CD14-positive monocyte (primary cell): ENCODE measurements at regions not wholly inside any gene's neighbourhood (a gene's known extent, or its start where the extent isn't known, plus 50 kb on each side); places are given as distances from the start of the nearest gene placed in this dataset.

Source experiments
- DNase-seq, 3 donors: peaks; one replicate each; pipeline ENCODE4 v3.0.0-alpha.2; 2011 to 2022
- H2AFZ ChIP-seq: 2 replicates; pipeline ENCODE4 v1.6.0; 2012; ENCODE audit warnings: mild to moderate bottlenecking, low read depth, low read length, inconsistent platforms; ENCODE audit not compliant: insufficient read depth, poor library complexity, severe bottlenecking
- H3K27ac ChIP-seq, 2 donors: 1 replicate in 1 of 2; 2 replicates in 1 of 2; pipeline ENCODE4 v1.5.1; 2012 to 2013; ENCODE audit warnings: low read length in 2 of 2, control low read depth in 1 of 2, inconsistent platforms in 1 of 2, low read depth in 1 of 2, mild to moderate bottlenecking in 1 of 2
- H3K27me3 ChIP-seq, 2 donors: one replicate each; pipeline versions ENCODE4 v1.6.0 to v1.6.1; 2011 to 2013; ENCODE audit warnings: low read length in 2 of 2; ENCODE audit not compliant: control insufficient read depth in 2 of 2, insufficient read depth in 2 of 2
- H3K36me3 ChIP-seq, 2 donors: replicated peaks in 1 of 2; 1 replicate in 1 of 2; 2 replicates in 1 of 2; pipeline versions ENCODE4 v1.5.1 to v1.6.1; 2012 to 2013; ENCODE audit warnings: low read length in 2 of 2, control low read depth in 1 of 2, inconsistent platforms in 1 of 2, mild to moderate bottlenecking in 1 of 2; ENCODE audit not compliant: insufficient read depth in 2 of 2, control insufficient read depth in 1 of 2
- H3K4me1 ChIP-seq, 2 donors: 1 replicate in 1 of 2; 2 replicates in 1 of 2; pipeline versions ENCODE4 v1.5.1 to v1.6.1; 2012 to 2013; ENCODE audit warnings: low read length in 2 of 2, control low read depth in 1 of 2, inconsistent platforms in 1 of 2, mild to moderate bottlenecking in 1 of 2, moderate library complexity in 1 of 2; ENCODE audit not compliant: insufficient read depth in 2 of 2, control insufficient read depth in 1 of 2
- H3K4me2 ChIP-seq: replicated peaks from 2 replicates; pipeline ENCODE3; 2012; ENCODE audit warnings: low read length, moderate library complexity, mild to moderate bottlenecking; ENCODE audit not compliant: poor library complexity, severe bottlenecking; ENCODE audit errors: extremely low read depth
- H3K4me3 ChIP-seq, 3 experiments: fragments of 200-600 bp in 1 of 3; sonication (generic) in 1 of 3; replicated peaks in 1 of 3; 1 replicate in 2 of 3; 2 replicates in 1 of 3; pipeline ENCODE4 v1.5.1; 2011 to 2013; ENCODE audit warnings: low read length in 3 of 3, mild to moderate bottlenecking in 3 of 3, control low read depth in 2 of 3, low read depth in 2 of 3, inconsistent platforms in 1 of 3, moderate library complexity in 1 of 3
- H3K79me2 ChIP-seq: 2 replicates; pipeline ENCODE4 v1.6.0; 2012; ENCODE audit warnings: mild to moderate bottlenecking, control low read depth, inconsistent platforms, low read length, moderate library complexity; ENCODE audit not compliant: insufficient read depth
- H3K9ac ChIP-seq: 2 replicates; pipeline ENCODE4 v1.6.0; 2017; ENCODE audit warnings: low read length, mild to moderate bottlenecking; ENCODE audit not compliant: insufficient read depth, poor library complexity, severe bottlenecking
- H3K9me3 ChIP-seq, 2 donors: replicated peaks in 1 of 2; 1 replicate in 1 of 2; 2 replicates in 1 of 2; pipeline versions ENCODE4 v1.5.1 to v1.6.1; 2012 to 2013; ENCODE audit warnings: low read length in 2 of 2, control low read depth in 1 of 2; ENCODE audit not compliant: control insufficient read depth in 1 of 2, insufficient read depth in 1 of 2
- H4K20me1 ChIP-seq: 2 replicates; pipeline ENCODE4 v1.6.0; 2012; ENCODE audit warnings: mild to moderate bottlenecking, low read length, control low read depth, moderate library complexity; ENCODE audit not compliant: insufficient read depth
- H3K27ac Mint-ChIP-seq, 7 donors: one replicate each; pipeline ENCODE4 v1.8.0; 2020; ENCODE audit warnings: mild to moderate bottlenecking in 7 of 7, mixed read lengths in 7 of 7, moderate library complexity in 6 of 7, inconsistent platforms in 2 of 7
- H3K27me3 Mint-ChIP-seq, 3 donors: one replicate each; pipeline ENCODE4 v1.8.0; 2021 to 2022; ENCODE audit warnings: low read depth in 3 of 3, mild to moderate bottlenecking in 3 of 3, mixed read lengths in 3 of 3, moderate library complexity in 3 of 3, inconsistent platforms in 1 of 3
- H3K36me3 Mint-ChIP-seq, 2 donors: one replicate each; pipeline ENCODE4 v1.8.0; 2020; ENCODE audit warnings: mixed read lengths in 2 of 2, inconsistent platforms in 1 of 2, mild to moderate bottlenecking in 1 of 2
- H3K4me1 Mint-ChIP-seq: one replicate; pipeline ENCODE4 v1.8.0; 2020; ENCODE audit warnings: mild to moderate bottlenecking, mixed read lengths
- H3K4me3 Mint-ChIP-seq, 2 donors: one replicate each; pipeline ENCODE4 v1.8.0; 2020; ENCODE audit warnings: mild to moderate bottlenecking in 2 of 2, mixed read lengths in 2 of 2, moderate library complexity in 1 of 2
- H3K9me3 Mint-ChIP-seq, 7 donors: one replicate each; pipeline ENCODE4 v1.8.0; 2020 to 2022; ENCODE audit warnings: mixed read lengths in 7 of 7, mild to moderate bottlenecking in 6 of 7, moderate library complexity in 6 of 7, inconsistent platforms in 2 of 7
- CTCF ChIP-seq: fragments of 200-600 bp; IDR thresholded peaks from one replicate; pipeline ENCODE4 v1.8.0; 2022; ENCODE audit warnings: antibody characterized with exemption, mild to moderate bottlenecking
- WGBS: methylation state at CpG from one replicate; pipeline ENCODE4 v1.1.5; 2013; ENCODE audit warnings: missing lambda C conversion rate; ENCODE audit not compliant: insufficient coverage; 5-methylcytosine and 5-hydroxymethylcytosine counted together
- intact Hi-C, 2 donors: fragments of 100-400 bp; cut with micrococcal nuclease; formaldehyde crosslinking; loops; one replicate each; pipeline versions ENCODE4 v1.15.0 to v1.15.1; 2023

- Histone ChIP-seq H3K27ac (no peak overlapping the region), H3K79me2 (no peaks in the 10 kb centered on the region), H3K9me3 (peaks cover 3 to 15% of the 10 kb centered on the region in 2 donors), H3K4me1 (no peaks in the 10 kb centered on the region), H3K9ac (no peak overlapping the region), H2AFZ (no peak overlapping the region), H4K20me1 (no peaks in the 10 kb centered on the region), H3K36me3 (no peaks in the 10 kb centered on the region), H3K4me3 (no peak overlapping the region), H3K27me3 (no peaks in the 10 kb centered on the region), H3K4me2 (no peak overlapping the region)
- intact Hi-C loops, result no loop called here
- Mint-ChIP-seq H3K4me3 (no peak overlapping the region), H3K27ac (no peak overlapping the region), H3K9me3 (peaks cover 3 to 15% (median 6%) of the 10 kb centered on the region in 7 donors), H3K36me3 (no peaks in the 10 kb centered on the region), H3K27me3 (no peaks in the 10 kb centered on the region), H3K4me1 (no peaks in the 10 kb centered on the region)
- no peak for DNase-seq
- no peak for TF ChIP-seq CTCF
- no CpG with 5 or more reads among the region's 1 CpG for WGBS
Observed at GRCh38 chr7:69012149-69012548, 586.1 kb upstream of the AUTS2 start.

- no peaks in the 10 kb centered on the region for H3K27me3 Mint-ChIP-seq
- H2AFZ ChIP-seq, result no peak overlapping the region
- no peaks in the 10 kb centered on the region for H4K20me1 ChIP-seq
- no peaks in the 10 kb centered on the region for H3K4me1 Mint-ChIP-seq
- no peak overlapping the region for H3K4me3 Mint-ChIP-seq
- H3K4me2 ChIP-seq, result no peak overlapping the region
- H3K9me3 ChIP-seq, result peaks cover 18 to 23% of the 10 kb centered on the region in 2 donors
- no peak overlapping the region for H3K27ac ChIP-seq
- H3K27ac Mint-ChIP-seq, result no peak overlapping the region
- H3K9me3 Mint-ChIP-seq, result peaks cover 4 to 24% (median 16%) of the 10 kb centered on the region in 7 donors
- no peaks in the 10 kb centered on the region for H3K79me2 ChIP-seq
- DNase-seq, result no peak
- WGBS, result no CpG with 5 or more reads among the region's 3 CpGs
- H3K27me3 ChIP-seq, result no peaks in the 10 kb centered on the region
- no peak for TF ChIP-seq CTCF
- no peak overlapping the region for H3K9ac ChIP-seq
- no peaks in the 10 kb centered on the region for H3K4me1 ChIP-seq
- no peaks in the 10 kb centered on the region for H3K36me3 Mint-ChIP-seq
- intact Hi-C loops, result no loop called here
- no peaks in the 10 kb centered on the region for H3K36me3 ChIP-seq
- H3K4me3 ChIP-seq, result no peak overlapping the region
Observed at GRCh38 chr7:69017208-69017607, 581.1 kb upstream of the AUTS2 start.
